ENCODE measurements at regions not wholly inside any gene's neighbourhood (a gene's known extent, or its start where the extent isn't known, plus 50 kb on each side); places are given as distances from the start of the nearest gene placed in this dataset.

GRCh38 chr10:58992830-58993460 is 183.5 kb upstream of the PHYHIPL start:
- Histone ChIP-seq H3K36me3 (ENCODE audit: control insufficient read depth, insufficient read depth, low read length) (no peaks in the 10 kb centered on the region), H3K9ac (ENCODE audit: low read depth, low read length) (no peak overlapping the region), H3K27me3 (ENCODE audit: control insufficient read depth, insufficient read depth, low read length) (no peaks in the 10 kb centered on the region), H3K4me3 (ENCODE audit: low read depth, low read length) (no peak overlapping the region), H3K4me1 (ENCODE audit: control insufficient read depth, insufficient read depth, low read length) (no peaks in the 10 kb centered on the region), H3K9me3 (ENCODE audit: control insufficient read depth, insufficient read depth, low read length) (peaks cover 3% of the 10 kb centered on the region)

GRCh38 chr10:58993480-58994221 is 182.8 kb upstream of the PHYHIPL start:
- no peaks in the 10 kb centered on the region for H3K4me1 ChIP-seq (ENCODE audit: control insufficient read depth, insufficient read depth, low read length)
- no peak overlapping the region for H3K4me3 ChIP-seq (ENCODE audit: low read depth, low read length)
- H3K9ac ChIP-seq (ENCODE audit: low read depth, low read length): no peak overlapping the region
- H3K9me3 ChIP-seq (ENCODE audit: control insufficient read depth, insufficient read depth, low read length): peaks cover 3% of the 10 kb centered on the region
- no peaks in the 10 kb centered on the region for H3K36me3 ChIP-seq (ENCODE audit: control insufficient read depth, insufficient read depth, low read length)
- no peaks in the 10 kb centered on the region for H3K27me3 ChIP-seq (ENCODE audit: control insufficient read depth, insufficient read depth, low read length)

GRCh38 chr10:58994226-58995057 is 182.0 kb upstream of the PHYHIPL start:
- H3K4me3 ChIP-seq (ENCODE audit: low read depth, low read length): no peak overlapping the region
- H3K4me1 ChIP-seq (ENCODE audit: control insufficient read depth, insufficient read depth, low read length): no peaks in the 10 kb centered on the region
- H3K9ac ChIP-seq (ENCODE audit: low read depth, low read length): no peak overlapping the region

GRCh38 chr10:58995058-58995596 is 181.3 kb upstream of the PHYHIPL start:
- no peaks in the 10 kb centered on the region for H3K36me3 ChIP-seq (ENCODE audit: control insufficient read depth, insufficient read depth, low read length)
- H3K4me3 ChIP-seq (ENCODE audit: low read depth, low read length): no peak overlapping the region
- H3K9ac ChIP-seq (ENCODE audit: low read depth, low read length): no peak overlapping the region
- no peaks in the 10 kb centered on the region for H3K27me3 ChIP-seq (ENCODE audit: control insufficient read depth, insufficient read depth, low read length)
- H3K4me1 ChIP-seq (ENCODE audit: control insufficient read depth, insufficient read depth, low read length): no peaks in the 10 kb centered on the region
- H3K9me3 ChIP-seq (ENCODE audit: control insufficient read depth, insufficient read depth, low read length): peaks cover under 1% of the 10 kb centered on the region

More at GRCh38 chr10:58994226-58995057, 182.0 kb upstream of the PHYHIPL start:
- Histone ChIP-seq H3K27me3 (ENCODE audit: control insufficient read depth, insufficient read depth, low read length) (no peaks in the 10 kb centered on the region), H3K36me3 (ENCODE audit: control insufficient read depth, insufficient read depth, low read length) (no peaks in the 10 kb centered on the region), H3K9me3 (ENCODE audit: control insufficient read depth, insufficient read depth, low read length) (peaks cover 3% of the 10 kb centered on the region)

- no peaks in the 10 kb centered on the region for H3K4me1 ChIP-seq (ENCODE audit: control insufficient read depth, insufficient read depth, low read length)
- no peaks in the 10 kb centered on the region for H3K27me3 ChIP-seq (ENCODE audit: control insufficient read depth, insufficient read depth, low read length)
- no peak overlapping the region for H3K9ac ChIP-seq (ENCODE audit: low read depth, low read length)
Observed at GRCh38 chr10:58996063-58996462, 180.4 kb upstream of the PHYHIPL start.

GRCh38 chr10:58996866-58997265 is 179.6 kb upstream of the PHYHIPL start:
- no peaks in the 10 kb centered on the region for H3K27me3 ChIP-seq (ENCODE audit: control insufficient read depth, insufficient read depth, low read length)
- H3K36me3 ChIP-seq (ENCODE audit: control insufficient read depth, insufficient read depth, low read length): no peaks in the 10 kb centered on the region
- H3K9me3 ChIP-seq (ENCODE audit: control insufficient read depth, insufficient read depth, low read length): no peaks in the 10 kb centered on the region
- H3K4me3 ChIP-seq (ENCODE audit: low read depth, low read length): no peak overlapping the region
- H3K4me1 ChIP-seq (ENCODE audit: control insufficient read depth, insufficient read depth, low read length): no peaks in the 10 kb centered on the region
- no peak overlapping the region for H3K9ac ChIP-seq (ENCODE audit: low read depth, low read length)

More at GRCh38 chr10:58996063-58996462, 180.4 kb upstream of the PHYHIPL start:
- Histone ChIP-seq H3K4me3 (ENCODE audit: low read depth, low read length) (no peak overlapping the region), H3K9me3 (ENCODE audit: control insufficient read depth, insufficient read depth, low read length) (no peaks in the 10 kb centered on the region), H3K36me3 (ENCODE audit: control insufficient read depth, insufficient read depth, low read length) (no peaks in the 10 kb centered on the region)

GRCh38 chr10:58998924-58999713 is 177.3 kb upstream of the PHYHIPL start:
- Histone ChIP-seq H3K27me3 (ENCODE audit: control insufficient read depth, insufficient read depth, low read length) (no peaks in the 10 kb centered on the region), H3K9me3 (ENCODE audit: control insufficient read depth, insufficient read depth, low read length) (no peaks in the 10 kb centered on the region)

GRCh38 chr10:59000162-59000825 is 176.1 kb upstream of the PHYHIPL start:
- H3K9ac ChIP-seq (ENCODE audit: low read depth, low read length): no peak overlapping the region
- H3K36me3 ChIP-seq (ENCODE audit: control insufficient read depth, insufficient read depth, low read length): no peaks in the 10 kb centered on the region
- no peaks in the 10 kb centered on the region for H3K9me3 ChIP-seq (ENCODE audit: control insufficient read depth, insufficient read depth, low read length)
- no peak overlapping the region for H3K4me3 ChIP-seq (ENCODE audit: low read depth, low read length)
- H3K27me3 ChIP-seq (ENCODE audit: control insufficient read depth, insufficient read depth, low read length): no peaks in the 10 kb centered on the region
- no peaks in the 10 kb centered on the region for H3K4me1 ChIP-seq (ENCODE audit: control insufficient read depth, insufficient read depth, low read length)

More at GRCh38 chr10:58998924-58999713, 177.3 kb upstream of the PHYHIPL start:
- Histone ChIP-seq H3K4me1 (ENCODE audit: control insufficient read depth, insufficient read depth, low read length) (no peaks in the 10 kb centered on the region), H3K4me3 (ENCODE audit: low read depth, low read length) (no peak overlapping the region), H3K36me3 (ENCODE audit: control insufficient read depth, insufficient read depth, low read length) (no peaks in the 10 kb centered on the region), H3K9ac (ENCODE audit: low read depth, low read length) (no peak overlapping the region)

GRCh38 chr10:59002011-59002410 is 174.4 kb upstream of the PHYHIPL start:
- Histone ChIP-seq H3K9ac (ENCODE audit: low read depth, low read length) (no peak overlapping the region), H3K4me1 (ENCODE audit: control insufficient read depth, insufficient read depth, low read length) (no peaks in the 10 kb centered on the region), H3K4me3 (ENCODE audit: low read depth, low read length) (no peak overlapping the region), H3K9me3 (ENCODE audit: control insufficient read depth, insufficient read depth, low read length) (no peaks in the 10 kb centered on the region), H3K27me3 (ENCODE audit: control insufficient read depth, insufficient read depth, low read length) (no peaks in the 10 kb centered on the region), H3K36me3 (ENCODE audit: control insufficient read depth, insufficient read depth, low read length) (no peaks in the 10 kb centered on the region)

GRCh38 chr10:59003203-59003602 is 173.2 kb upstream of the PHYHIPL start:
- H3K4me3 ChIP-seq (ENCODE audit: low read depth, low read length): no peak overlapping the region
- H3K4me1 ChIP-seq (ENCODE audit: control insufficient read depth, insufficient read depth, low read length): no peaks in the 10 kb centered on the region
- H3K9me3 ChIP-seq (ENCODE audit: control insufficient read depth, insufficient read depth, low read length): no peaks in the 10 kb centered on the region
- H3K27me3 ChIP-seq (ENCODE audit: control insufficient read depth, insufficient read depth, low read length): no peaks in the 10 kb centered on the region
- H3K36me3 ChIP-seq (ENCODE audit: control insufficient read depth, insufficient read depth, low read length): no peaks in the 10 kb centered on the region
- H3K9ac ChIP-seq (ENCODE audit: low read depth, low read length): no peak overlapping the region
